Kidney (tissue), 13 donors: ENCODE measurements at regions not wholly inside any gene's neighbourhood (a gene's known extent, or its start where the extent isn't known, plus 50 kb on each side); places are given as distances from the start of the nearest gene placed in this dataset.

Experiments used
- DNase-seq, 5 donors: peaks; one replicate each; pipeline ENCODE4 v3.0.0-alpha.2; 2013 to 2020
- FAIRE-seq: peaks from 2 replicates; lab custom pipeline; 2012; peaks lifted over from hg19 to GRCh38; lab: Jason Lieb, UNC
- H3K27ac ChIP-seq, 2 donors: one replicate each; pipeline ENCODE4 v1.7.0; 2013; ENCODE audit warnings: low read depth in 2 of 2, low read length in 2 of 2, inconsistent platforms in 1 of 2
- H3K27me3 ChIP-seq: one replicate; pipeline ENCODE4 v1.7.1; 2013; ENCODE audit warnings: low read length, inconsistent platforms; ENCODE audit not compliant: control insufficient read depth, insufficient read depth
- H3K36me3 ChIP-seq, 3 donors: one replicate each; pipeline versions ENCODE4 v1.7.0 to v1.7.1; 2013; ENCODE audit warnings: low read length in 3 of 3, control low read depth in 1 of 3, inconsistent platforms in 1 of 3; ENCODE audit not compliant: insufficient read depth in 3 of 3, control insufficient read depth in 2 of 3
- H3K4me1 ChIP-seq, 3 donors: one replicate each; pipeline versions ENCODE4 v1.7.0 to v1.7.1; 2013; ENCODE audit warnings: low read length in 3 of 3, inconsistent platforms in 1 of 3, low read depth in 1 of 3; ENCODE audit not compliant: control insufficient read depth in 2 of 3, insufficient read depth in 2 of 3
- H3K4me3 ChIP-seq, 3 donors: one replicate each; pipeline versions ENCODE4 v1.7.0 to v1.8.1; 2013; ENCODE audit warnings: low read length in 3 of 3, control low read depth in 1 of 3, inconsistent platforms in 1 of 3
- H3K9ac ChIP-seq, 3 donors: one replicate each; pipeline versions ENCODE4 v1.7.0 to v1.7.1; 2013; ENCODE audit warnings: low read length in 3 of 3, control low read depth in 1 of 3, inconsistent platforms in 1 of 3
- H3K9me3 ChIP-seq, 3 donors: one replicate each; pipeline versions ENCODE4 v1.7.0 to v1.7.1; 2013; ENCODE audit warnings: low read length in 3 of 3, control low read depth in 1 of 3, inconsistent platforms in 1 of 3; ENCODE audit not compliant: control insufficient read depth in 2 of 3, insufficient read depth in 1 of 3
- CTCF ChIP-seq: IDR thresholded peaks from 3 replicates; pipeline ENCODE4 v1.5.1; 2012; ENCODE audit warnings: mild to moderate bottlenecking, moderate library complexity, borderline replicate concordance; ENCODE audit not compliant: insufficient read depth; ENCODE audit errors: extremely low read depth
- intact Hi-C: fragments of 100-400 bp; cut with DNase I; formaldehyde crosslinking; loops from one replicate; pipeline ENCODE4 v1.11.1; 2022
- donor health status: control.
- donor health status: control.
- donor health status: control.
- donor health status: control.
- donor health status: control.
- donor health status: DM: yes; HTN: yes; CAD: no.
- donor health status: Normal renal cell carcinoma (clear cell type).

DNA sequence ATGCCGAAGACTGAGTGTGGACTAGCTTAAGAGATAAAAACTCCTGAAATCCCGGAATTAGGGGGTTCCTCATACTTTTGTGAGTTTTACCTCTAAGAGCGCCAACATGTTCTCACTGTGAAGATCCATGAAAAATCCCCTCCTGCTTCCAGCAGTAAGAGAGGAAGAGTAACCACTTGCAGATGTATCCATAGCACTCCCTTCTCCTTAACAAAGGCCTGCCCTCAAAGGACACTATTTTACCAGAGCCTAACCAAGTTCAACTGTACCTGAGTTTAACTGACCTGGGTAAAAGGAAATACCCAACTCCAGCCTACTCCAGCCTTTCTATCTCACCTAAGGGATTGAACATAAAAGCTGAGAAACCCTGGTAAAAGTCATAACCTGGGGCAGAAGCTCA lies 280.9 kb downstream of the POLR1F start:
- Histone ChIP-seq H3K4me1 (no peaks in the 10 kb centered on the region), H3K27me3 (no peaks in the 10 kb centered on the region), H3K9me3 (no peaks in the 10 kb centered on the region), H3K27ac (no peak overlapping the region), H3K9ac (no peak overlapping the region), H3K36me3 (no peaks in the 10 kb centered on the region), H3K4me3 (no peak overlapping the region)
- intact Hi-C loops = no loop called here
- no peak for FAIRE-seq
- DNase-seq = no peak
- no peak for TF ChIP-seq CTCF

DNA sequence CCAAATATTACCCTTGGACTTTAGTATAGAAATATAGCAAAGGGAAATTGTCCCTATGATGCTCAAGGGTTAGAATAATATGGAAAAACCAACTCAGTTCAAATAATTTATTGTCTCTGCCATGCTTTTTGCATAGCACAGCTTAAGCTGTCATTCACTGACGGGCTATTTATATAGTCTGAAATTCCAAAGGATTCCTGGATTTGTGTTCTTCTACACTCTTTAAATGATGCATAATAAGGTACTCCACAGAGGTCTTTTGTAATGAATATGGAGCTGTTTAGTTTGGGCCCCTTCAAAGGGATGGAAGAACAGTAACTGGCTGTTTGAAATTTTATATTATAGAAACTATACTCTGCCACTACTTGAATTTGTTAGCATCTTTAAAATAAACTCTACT lies 276.6 kb upstream of the FERD3L start:
- Histone ChIP-seq H3K27me3 (no peaks in the 10 kb centered on the region), H3K36me3 (no peaks in the 10 kb centered on the region), H3K27ac (no peak overlapping the region), H3K4me1 (no peaks in the 10 kb centered on the region), H3K4me3 (no peak overlapping the region), H3K9me3 (no peaks in the 10 kb centered on the region), H3K9ac (no peak overlapping the region)
- DNase-seq = peak in 2 of 5 donors; percentile 9 to 22
- TF ChIP-seq CTCF = no peak
- no peak for FAIRE-seq
- intact Hi-C loops = no loop called here

DNA sequence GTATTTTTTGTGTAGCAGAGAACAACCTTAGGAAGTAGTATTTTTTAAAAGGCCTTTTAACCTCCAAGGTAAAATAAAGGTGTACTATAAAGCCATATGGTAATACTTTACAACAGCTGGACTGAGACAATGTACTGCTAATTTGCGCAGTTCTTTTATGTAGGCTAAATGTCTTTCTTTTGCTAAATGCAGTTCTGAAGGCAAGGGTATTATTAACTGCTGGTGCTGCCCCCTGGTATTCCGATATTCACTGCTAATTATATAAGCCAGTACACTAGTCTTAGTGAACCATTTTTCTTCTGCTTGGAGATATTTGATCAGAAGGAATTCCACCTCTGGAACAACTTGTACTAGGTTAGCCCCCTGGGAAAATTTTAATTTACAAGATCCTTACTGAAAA lies 272.0 kb upstream of the FERD3L start:
- TF ChIP-seq CTCF = no peak
- FAIRE-seq = no peak
- no peak overlapping the region for H3K9ac ChIP-seq
- no peaks in the 10 kb centered on the region for H3K27me3 ChIP-seq
- no peak overlapping the region for H3K27ac ChIP-seq
- H3K4me1 ChIP-seq = no peaks in the 10 kb centered on the region
- H3K36me3 ChIP-seq = no peaks in the 10 kb centered on the region
- H3K4me3 ChIP-seq = no peak overlapping the region
- no peaks in the 10 kb centered on the region for H3K9me3 ChIP-seq
- intact Hi-C loops = no loop called here
- DNase-seq = no peak

GRCh38 chr7:19415123-19415522 lies 269.9 kb upstream of the FERD3L start:
- Histone ChIP-seq H3K9me3 (no peaks in the 10 kb centered on the region), H3K36me3 (no peaks in the 10 kb centered on the region), H3K27me3 (no peaks in the 10 kb centered on the region), H3K9ac (no peak overlapping the region), H3K4me1 (no peaks in the 10 kb centered on the region), H3K4me3 (no peak overlapping the region), H3K27ac (no peak overlapping the region)
- no peak for TF ChIP-seq CTCF
- no peak for FAIRE-seq
- intact Hi-C loops = no loop called here
- DNase-seq = no peak
